DOHH2 (cell line): ENCODE measurements at regions not wholly inside any gene's neighbourhood (a gene's known extent, or its start where the extent isn't known, plus 50 kb on each side); places are given as distances from the start of the nearest gene placed in this dataset.
"Not testable (repeated sequence)": the region's sequence is repeated elsewhere in the genome, so short reads cannot be mapped to it uniquely, and the experiment has no call there.

Experiments
- H3F3A ChIP-seq: fragments of 200-600 bp; sonication (generic), shearing (Covaris generic); 2 replicates; pipeline ENCODE4 v1.6.0; 2016; ENCODE audit warnings: antibody characterized with exemption, mild to moderate bottlenecking; ENCODE audit not compliant: control insufficient read depth, insufficient read depth
- H3K27ac ChIP-seq: fragments of 200-600 bp; sonication (generic); 2 replicates; pipeline ENCODE4 v1.5.1; 2014; ENCODE audit warnings: low read depth, mild to moderate bottlenecking, low read length, moderate library complexity
- H3K27me3 ChIP-seq: fragments of 200-600 bp; sonication (generic); 2 replicates; pipeline ENCODE4 v1.6.1; 2014; ENCODE audit warnings: mild to moderate bottlenecking, low read length, mixed read lengths; ENCODE audit not compliant: control insufficient read depth
- H3K36me3 ChIP-seq: fragments of 200-600 bp; sonication (generic); 2 replicates; pipeline ENCODE4 v1.6.1; 2014; ENCODE audit warnings: mild to moderate bottlenecking, low read length, moderate library complexity, mixed read lengths; ENCODE audit not compliant: control insufficient read depth
- H3K4me1 ChIP-seq: fragments of 200-600 bp; sonication (generic); 2 replicates; pipeline ENCODE4 v1.6.1; 2014; ENCODE audit warnings: mild to moderate bottlenecking, low read length, mixed read lengths; ENCODE audit not compliant: control insufficient read depth
- H3K4me2 ChIP-seq: fragments of 200-600 bp; sonication (generic); 2 replicates; pipeline ENCODE4 v1.6.0; 2014; ENCODE audit warnings: mild to moderate bottlenecking, low read length, moderate library complexity
- H3K4me3 ChIP-seq: fragments of 200-600 bp; sonication (generic); 2 replicates; pipeline ENCODE4 v1.5.1; 2014; ENCODE audit warnings: mild to moderate bottlenecking, low read length, mixed read lengths
- H3K79me2 ChIP-seq: fragments of 200-600 bp; sonication (generic); 2 replicates; pipeline ENCODE4 v1.6.1; 2014; ENCODE audit warnings: mild to moderate bottlenecking, low read length, mixed read lengths; ENCODE audit not compliant: control insufficient read depth
- H3K9me2 ChIP-seq: fragments of 200-600 bp; sonication (generic); replicated peaks from 2 replicates; pipeline ENCODE4 v1.6.1; 2014; ENCODE audit warnings: mild to moderate bottlenecking, low read length, mixed read lengths; ENCODE audit not compliant: control insufficient read depth
- H3K9me3 ChIP-seq: fragments of 200-600 bp; sonication (generic); 2 replicates; pipeline ENCODE4 v1.6.1; 2014; ENCODE audit warnings: antibody characterized with exemption, low read length, mixed read lengths; ENCODE audit not compliant: control insufficient read depth, insufficient read depth
- H4K20me1 ChIP-seq: fragments of 200-600 bp; sonication (generic); 2 replicates; pipeline ENCODE4 v1.6.0; 2014; ENCODE audit warnings: low read depth, mild to moderate bottlenecking, antibody characterized with exemption, low read length, moderate library complexity; ENCODE audit not compliant: control insufficient read depth, insufficient read depth

GRCh38 chr3:130151555-130151954 is 69.9 kb downstream of the ALG1L2 start:
- not testable (repeated sequence) for H3K4me3 ChIP-seq, H3K79me2 ChIP-seq, H3F3A ChIP-seq, H3K4me2 ChIP-seq, H3K9me2 ChIP-seq, H3K9me3 ChIP-seq, H3K27ac ChIP-seq, H4K20me1 ChIP-seq, H3K27me3 ChIP-seq, H3K4me1 ChIP-seq, H3K36me3 ChIP-seq

GRCh38 chr3:130153247-130153646 is 71.6 kb downstream of the ALG1L2 start:
- not testable (repeated sequence) for H3K36me3 ChIP-seq, H3K4me3 ChIP-seq, H3K27ac ChIP-seq, H3K9me3 ChIP-seq, H3F3A ChIP-seq, H3K9me2 ChIP-seq, H3K4me2 ChIP-seq, H3K27me3 ChIP-seq, H4K20me1 ChIP-seq, H3K4me1 ChIP-seq, H3K79me2 ChIP-seq

GRCh38 chr3:130155464-130155863 is 73.8 kb downstream of the ALG1L2 start:
- H3K27ac ChIP-seq, H4K20me1 ChIP-seq, H3K36me3 ChIP-seq, H3K27me3 ChIP-seq, H3K4me1 ChIP-seq, H3K9me3 ChIP-seq, H3K4me2 ChIP-seq, H3K4me3 ChIP-seq, H3F3A ChIP-seq, H3K79me2 ChIP-seq, H3K9me2 ChIP-seq: not testable (repeated sequence)

- H3K27ac ChIP-seq, H3K4me1 ChIP-seq, H3K36me3 ChIP-seq, H3K27me3 ChIP-seq, H3K9me3 ChIP-seq, H3K79me2 ChIP-seq, H3K4me2 ChIP-seq, H3K4me3 ChIP-seq, H4K20me1 ChIP-seq, H3F3A ChIP-seq, H3K9me2 ChIP-seq: not testable (repeated sequence)
These were observed 85.2 kb downstream of the ALG1L2 start for GRCh38 chr3:130166856-130167255.

DNA sequence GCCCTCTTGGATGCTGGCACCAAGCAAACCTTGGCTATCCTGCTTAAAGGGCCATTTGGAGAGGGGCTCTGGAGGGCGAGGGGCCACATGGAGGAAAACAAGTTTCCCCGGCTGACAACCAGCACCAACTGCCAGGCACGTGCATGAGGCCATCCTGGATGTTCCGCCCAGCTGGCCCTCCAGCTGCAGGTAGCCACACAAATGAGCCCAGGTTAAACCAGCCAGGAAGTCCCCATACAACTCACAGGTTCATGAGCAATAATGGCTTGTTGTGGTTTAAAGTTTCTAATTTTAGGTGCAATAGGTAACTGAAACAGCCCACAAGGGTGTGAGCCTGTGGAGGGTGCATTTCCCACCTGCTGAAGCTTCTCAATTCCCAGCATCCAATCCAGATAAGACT is 93.6 kb downstream of the ALG1L2 start:
- not testable (repeated sequence) for H3K79me2 ChIP-seq, H3K36me3 ChIP-seq, H3K9me2 ChIP-seq, H3K4me3 ChIP-seq, H3F3A ChIP-seq, H3K4me1 ChIP-seq, H3K9me3 ChIP-seq, H3K27ac ChIP-seq, H4K20me1 ChIP-seq, H3K4me2 ChIP-seq, H3K27me3 ChIP-seq

GRCh38 chr3:130176476-130177256 is 95.0 kb downstream of the ALG1L2 start:
- H3K4me3 ChIP-seq, H4K20me1 ChIP-seq, H3K9me3 ChIP-seq, H3K27me3 ChIP-seq, H3K36me3 ChIP-seq, H3F3A ChIP-seq, H3K4me2 ChIP-seq, H3K4me1 ChIP-seq, H3K9me2 ChIP-seq, H3K79me2 ChIP-seq, H3K27ac ChIP-seq: not testable (repeated sequence)

GRCh38 chr3:130178835-130179234 is 97.2 kb downstream of the ALG1L2 start:
- not testable (repeated sequence) for H3K79me2 ChIP-seq, H3K36me3 ChIP-seq, H3F3A ChIP-seq, H3K4me2 ChIP-seq, H4K20me1 ChIP-seq, H3K4me1 ChIP-seq, H3K9me3 ChIP-seq, H3K27ac ChIP-seq, H3K4me3 ChIP-seq, H3K27me3 ChIP-seq, H3K9me2 ChIP-seq

GRCh38 chr3:130179353-130179970 is 97.8 kb downstream of the ALG1L2 start:
- not testable (repeated sequence) for H3F3A ChIP-seq, H3K36me3 ChIP-seq, H3K9me3 ChIP-seq, H3K4me3 ChIP-seq, H3K9me2 ChIP-seq, H3K79me2 ChIP-seq, H3K27me3 ChIP-seq, H3K27ac ChIP-seq, H3K4me1 ChIP-seq, H4K20me1 ChIP-seq
- peak overlapping the region; percentile 27 for H3K4me2 ChIP-seq
